Adrenal gland (tissue), 5 donors: ENCODE measurements at regions not wholly inside any gene's neighbourhood (a gene's known extent, or its start where the extent isn't known, plus 50 kb on each side); places are given as distances from the start of the nearest gene placed in this dataset.

Source experiments
- POLR2A ChIP-seq, 2 donors: fragments of 450-650 bp; IDR thresholded peaks; one replicate each; pipeline ENCODE4 v1.6.1; 2017; ENCODE audit warnings: antibody characterized with exemption in 2 of 2, mild to moderate bottlenecking in 2 of 2, moderate library complexity in 1 of 2
- TF ChIP-seq, protein P1 (sequence below), 6 experiments: fragments of 450-650 bp in 4 of 6; fragments of 200-600 bp in 2 of 6; sonication (generic) in 1 of 6; IDR thresholded peaks; 1 replicate in 5 of 6; 2 replicates in 1 of 6; pipeline versions ENCODE4 v1.5.1 to v1.8.0; 2016 to 2021; ENCODE audit warnings: antibody characterized with exemption in 6 of 6, mild to moderate bottlenecking in 2 of 6, moderate library complexity in 1 of 6
- donor health status: DM: no; HTN: no; CAD: no.

GRCh38 chr16:5891296-5891695, 793.7 kb upstream of the EEF2KMT start:
- TF ChIP-seq, protein P1, sequence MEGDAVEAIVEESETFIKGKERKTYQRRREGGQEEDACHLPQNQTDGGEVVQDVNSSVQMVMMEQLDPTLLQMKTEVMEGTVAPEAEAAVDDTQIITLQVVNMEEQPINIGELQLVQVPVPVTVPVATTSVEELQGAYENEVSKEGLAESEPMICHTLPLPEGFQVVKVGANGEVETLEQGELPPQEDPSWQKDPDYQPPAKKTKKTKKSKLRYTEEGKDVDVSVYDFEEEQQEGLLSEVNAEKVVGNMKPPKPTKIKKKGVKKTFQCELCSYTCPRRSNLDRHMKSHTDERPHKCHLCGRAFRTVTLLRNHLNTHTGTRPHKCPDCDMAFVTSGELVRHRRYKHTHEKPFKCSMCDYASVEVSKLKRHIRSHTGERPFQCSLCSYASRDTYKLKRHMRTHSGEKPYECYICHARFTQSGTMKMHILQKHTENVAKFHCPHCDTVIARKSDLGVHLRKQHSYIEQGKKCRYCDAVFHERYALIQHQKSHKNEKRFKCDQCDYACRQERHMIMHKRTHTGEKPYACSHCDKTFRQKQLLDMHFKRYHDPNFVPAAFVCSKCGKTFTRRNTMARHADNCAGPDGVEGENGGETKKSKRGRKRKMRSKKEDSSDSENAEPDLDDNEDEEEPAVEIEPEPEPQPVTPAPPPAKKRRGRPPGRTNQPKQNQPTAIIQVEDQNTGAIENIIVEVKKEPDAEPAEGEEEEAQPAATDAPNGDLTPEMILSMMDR (IDR thresholded peaks at IDR 0.05): no peak
- TF ChIP-seq POLR2A (IDR thresholded peaks at IDR 0.05): no peak
